ENCODE measurements at regions not wholly inside any gene's neighbourhood (a gene's known extent, or its start where the extent isn't known, plus 50 kb on each side); places are given as distances from the start of the nearest gene placed in this dataset.

GRCh38 chr1:63115527-63115926 lies 206.8 kb upstream of the FOXD3 start (continued):
- TF ChIP-seq JUND (IDR thresholded peaks at IDR 0.05; ENCODE audit: low read depth, low read length) (no peak), PBX3 (IDR thresholded peaks at IDR 0.05; ENCODE audit: insufficient replicate concordance, low read depth, low read length) (no peak), BRCA1 (IDR thresholded peaks at IDR 0.05; ENCODE audit: low read depth, low read length) (no peak), SPI1 (IDR thresholded peaks at IDR 0.05; ENCODE audit: borderline replicate concordance, insufficient read depth, low read depth, low read length) (no peak), ZNF622 (IDR thresholded peaks at IDR 0.05) (no peak), NKRF (conservative IDR thresholded peaks at IDR 0.05) (no peak), MXI1 (IDR thresholded peaks at IDR 0.05; ENCODE audit: low read depth, low read length) (no peak), KLF5 (IDR thresholded peaks at IDR 0.05; ENCODE audit: partially characterized antibody) (no peak), EED (IDR thresholded peaks at IDR 0.05; ENCODE audit: low read depth) (no peak), ATF3 (IDR thresholded peaks at IDR 0.05; ENCODE audit: borderline replicate concordance, extremely low read depth, low read depth, low read length) (no peak), EGR1 (IDR thresholded peaks at IDR 0.05; ENCODE audit: borderline replicate concordance in 1 of 2, low read depth in 2 of 2, low read length in 2 of 2) (no peak), CBX5 (IDR thresholded peaks at IDR 0.05; ENCODE audit: low read depth) (no peak), STAT3 (IDR thresholded peaks at IDR 0.05; ENCODE audit: low read depth, low read length) (no peak)
